22Rv1 (cell line): ENCODE measurements at regions not wholly inside any gene's neighbourhood (a gene's known extent, or its start where the extent isn't known, plus 50 kb on each side); places are given as distances from the start of the nearest gene placed in this dataset.

ENCODE experiments used
- CTCF ChIP-seq: fragments of 450-650 bp; IDR thresholded peaks from 2 replicates; pipeline ENCODE4 v1.5.1; 2017; ENCODE audit warnings: mild to moderate bottlenecking
- ZFX ChIP-seq: fragments of 450-650 bp; IDR thresholded peaks from 2 replicates; pipeline ENCODE4 v1.6.1; 2017; ENCODE audit warnings: antibody characterized with exemption, borderline replicate concordance

- TF ChIP-seq CTCF = no peak
- no peak for TF ChIP-seq ZFX
Observed at GRCh38 chr1:29624320-29625083, 388.2 kb downstream of the PTPRU start.
